B cell (primary cell): ENCODE measurements at regions not wholly inside any gene's neighbourhood (a gene's known extent, or its start where the extent isn't known, plus 50 kb on each side); places are given as distances from the start of the nearest gene placed in this dataset.

Source experiments
- ATAC-seq: fragments of 200-7000 bp; cut with Tn5 transposase; one replicate; pipeline ENCODE4 v1.10.0; 2021; ENCODE audit warnings: low read depth, mild to moderate bottlenecking, moderate number of reproducible peaks, moderate library complexity
- CTCF ChIA-PET: fragments of 350-600 bp; sonication (Branson Sonifier 250); formaldehyde crosslinking; loops from one replicate; lab custom pipeline; 2021; ENCODE audit warnings: antibody characterized with exemption, inconsistent platforms; lab: Charles Lee
- POLR2A ChIA-PET: fragments of 350-600 bp; sonication (Branson Sonifier 250); formaldehyde crosslinking; loops from one replicate; lab custom pipeline; 2021; ENCODE audit warnings: antibody characterized with exemption; lab: Charles Lee
- DNase-seq: peaks from one replicate; pipeline ENCODE4 v3.0.0; 2013
- H2AFZ ChIP-seq: 2 replicates; pipeline ENCODE4 v1.6.1; 2012; ENCODE audit warnings: mild to moderate bottlenecking, low read depth, low read length; ENCODE audit not compliant: insufficient read depth, poor library complexity, severe bottlenecking
- H3K27ac ChIP-seq, 2 donors: 1 replicate in 1 of 2; 2 replicates in 1 of 2; pipeline ENCODE4 v1.5.1; 2012 to 2013; ENCODE audit warnings: low read length in 2 of 2, mild to moderate bottlenecking in 2 of 2, moderate library complexity in 1 of 2
- H3K27me3 ChIP-seq, 4 experiments: fragments of 200-600 bp in 1 of 4; sonication (generic) in 1 of 4; replicated peaks in 1 of 4; 1 replicate in 2 of 4; 2 replicates in 2 of 4; pipeline versions ENCODE4 v1.6.1 to v1.7.0; 2013 to 2016; ENCODE audit warnings: low read length in 3 of 4, mild to moderate bottlenecking in 2 of 4, mixed read lengths in 1 of 4, moderate library complexity in 1 of 4; ENCODE audit not compliant: insufficient read depth in 4 of 4, control insufficient read depth in 3 of 4; ENCODE audit errors: control extremely low read depth in 1 of 4
- H3K36me3 ChIP-seq, 2 experiments: replicated peaks in 1 of 2; 1 replicate in 1 of 2; 2 replicates in 1 of 2; pipeline versions ENCODE4 v1.6.1 to v1.7.1; 2013; ENCODE audit warnings: low read length in 1 of 2; ENCODE audit not compliant: insufficient read depth in 2 of 2, control insufficient read depth in 1 of 2; ENCODE audit errors: control extremely low read depth in 1 of 2, extremely low read depth in 1 of 2
- H3K4me1 ChIP-seq, 2 donors: fragments of 200-600 bp in 1 of 2; sonication (generic) in 1 of 2; 1 replicate in 1 of 2; 2 replicates in 1 of 2; pipeline versions ENCODE4 v1.5.1 to v1.6.1; 2013 to 2017; ENCODE audit warnings: low read length in 2 of 2; ENCODE audit not compliant: control insufficient read depth in 2 of 2, insufficient read depth in 2 of 2
- H3K4me2 ChIP-seq: replicated peaks from 2 replicates; pipeline ENCODE3; 2012; ENCODE audit warnings: mild to moderate bottlenecking, low read depth, low read length; ENCODE audit not compliant: poor library complexity, severe bottlenecking
- H3K4me3 ChIP-seq, 5 experiments: fragments of 200-600 bp in 1 of 5; sonication (generic) in 1 of 5; 1 replicate in 3 of 5; 2 replicates in 2 of 5; pipeline versions ENCODE4 v1.5.1 to v1.7.0; 2011 to 2016; ENCODE audit warnings: low read length in 4 of 5, mild to moderate bottlenecking in 4 of 5, low read depth in 2 of 5, control low read depth in 1 of 5, moderate library complexity in 1 of 5; ENCODE audit not compliant: insufficient read depth in 1 of 5; ENCODE audit errors: control extremely low read depth in 1 of 5, extremely low read depth in 1 of 5
- H3K79me2 ChIP-seq: fragments of 200-600 bp; sonication (generic); one replicate; pipeline ENCODE4 v1.6.0; 2016; ENCODE audit warnings: low read length; ENCODE audit not compliant: control insufficient read depth, insufficient read depth
- H3K9ac ChIP-seq: fragments of 200-600 bp; sonication (generic); 2 replicates; pipeline ENCODE4 v1.6.1; 2017; ENCODE audit warnings: mild to moderate bottlenecking, low read length, moderate library complexity
- H3K9me3 ChIP-seq, 3 donors: one replicate each; pipeline versions ENCODE4 v1.6.1 to v1.7.1; 2013; ENCODE audit warnings: low read length in 2 of 3; ENCODE audit not compliant: control insufficient read depth in 2 of 3, insufficient read depth in 1 of 3; ENCODE audit errors: control extremely low read depth in 1 of 3
- H4K20me1 ChIP-seq: 2 replicates; pipeline ENCODE4 v1.6.0; 2012; ENCODE audit warnings: mild to moderate bottlenecking, low read length; ENCODE audit not compliant: insufficient read depth, control insufficient read depth, poor library complexity, severe bottlenecking
- H3K27ac Mint-ChIP-seq: one replicate; pipeline ENCODE4 v1.8.0; 2021; ENCODE audit warnings: mixed read lengths
- H3K27me3 Mint-ChIP-seq: one replicate; pipeline ENCODE4 v1.8.0; 2021; ENCODE audit warnings: mixed read lengths
- H3K4me1 Mint-ChIP-seq: one replicate; pipeline ENCODE4 v1.8.0; 2021; ENCODE audit warnings: mixed read lengths
- H3K4me3 Mint-ChIP-seq: one replicate; pipeline ENCODE4 v1.8.0; 2021; ENCODE audit warnings: mixed read lengths
- H3K9me3 Mint-ChIP-seq: one replicate; pipeline ENCODE4 v1.8.0; 2022; ENCODE audit warnings: mixed read lengths; ENCODE audit not compliant: insufficient read depth
- EZH2 ChIP-seq: IDR thresholded peaks from 2 replicates; pipeline ENCODE4 v1.6.1; 2012; ENCODE audit warnings: borderline replicate concordance, low read depth, mild to moderate bottlenecking, moderate library complexity, low read length; ENCODE audit not compliant: insufficient read depth, poor library complexity, severe bottlenecking
- WGBS: methylation state at CpG from one replicate; pipeline ENCODE4 v1.1.5; 2013; ENCODE audit warnings: missing lambda C conversion rate; ENCODE audit not compliant: insufficient coverage; 5-methylcytosine and 5-hydroxymethylcytosine counted together
- intact Hi-C: fragments of 100-400 bp; cut with micrococcal nuclease; formaldehyde crosslinking; loops from one replicate; pipeline ENCODE4 v1.10.0; 2022
- TF ChIP-seq, protein P1 (sequence below): fragments of 200-600 bp; IDR thresholded peaks from one replicate; pipeline ENCODE4 v1.8.0; 2022; ENCODE audit warnings: antibody characterized with exemption, mild to moderate bottlenecking

DNA sequence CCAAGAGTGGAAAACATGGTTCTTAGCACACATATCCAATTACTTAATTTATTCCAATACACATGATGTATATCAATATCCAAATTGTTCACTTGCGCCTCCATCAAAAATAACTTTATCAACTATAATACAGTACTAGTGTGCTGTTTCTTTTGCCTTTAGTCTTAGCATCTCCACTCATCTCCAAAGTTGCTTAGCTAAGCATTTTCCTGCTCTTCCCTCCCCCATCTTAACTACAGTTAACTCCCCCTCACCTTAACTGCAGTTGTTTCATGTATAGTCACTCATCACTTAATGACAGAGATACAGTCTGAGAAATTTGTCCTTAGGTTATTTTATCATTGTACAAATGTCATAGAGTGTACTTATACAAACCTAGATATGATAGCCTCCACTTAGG lies 705.2 kb upstream of the LINC00305 start:
- H3K4me1 Mint-ChIP-seq = no peaks in the 10 kb centered on the region
- ChIA-PET CTCF (no interaction called here), POLR2A (no interaction called here)

DNA sequence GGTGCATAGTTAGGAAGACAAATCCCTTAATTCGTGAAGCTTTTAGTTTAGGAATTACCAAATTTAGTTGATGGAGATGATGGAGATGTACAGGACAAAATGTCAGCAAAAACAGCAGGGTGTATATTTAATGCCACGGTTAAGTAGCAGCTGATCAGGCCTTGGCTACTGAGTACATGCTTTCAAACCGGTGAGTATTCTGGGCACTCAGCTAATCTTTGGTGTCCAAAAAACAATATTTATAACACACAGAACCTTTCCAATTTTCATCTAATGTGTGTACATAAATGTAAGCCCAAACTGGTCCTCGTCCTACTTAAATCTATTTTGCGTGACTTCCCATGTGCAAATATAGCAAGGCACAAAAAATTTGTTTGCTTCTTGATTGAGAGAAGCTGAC lies 703.4 kb upstream of the LINC00305 start:
- Histone ChIP-seq H4K20me1 (no peaks in the 10 kb centered on the region), H3K9ac (no peak overlapping the region), H3K27ac (no peak overlapping the region), H3K9me3 (peaks cover 0 to 4% (median 0%) of the 10 kb centered on the region in 3 donors), H3K27me3 (no peaks in the 10 kb centered on the region), H3K4me1 (no peaks in the 10 kb centered on the region), H3K36me3 (no peaks in the 10 kb centered on the region), H2AFZ (no peak overlapping the region), H3K79me2 (no peaks in the 10 kb centered on the region), H3K4me3 (no peak overlapping the region), H3K4me2 (no peak overlapping the region)
- 86% methylated on average over 2 of the region's 5 CpGs for WGBS
- ATAC-seq (no peak), DNase-seq (no peak)
- intact Hi-C loops = no loop called here
- no peaks in the 10 kb centered on the region for H3K9me3 Mint-ChIP-seq
- H3K4me1 Mint-ChIP-seq = no peaks in the 10 kb centered on the region
- no peak overlapping the region for H3K27ac Mint-ChIP-seq
- ChIA-PET CTCF (no interaction called here), POLR2A (no interaction called here)
- no peak overlapping the region for H3K4me3 Mint-ChIP-seq
- TF ChIP-seq EZH2 = no peak
- TF ChIP-seq, protein P1, sequence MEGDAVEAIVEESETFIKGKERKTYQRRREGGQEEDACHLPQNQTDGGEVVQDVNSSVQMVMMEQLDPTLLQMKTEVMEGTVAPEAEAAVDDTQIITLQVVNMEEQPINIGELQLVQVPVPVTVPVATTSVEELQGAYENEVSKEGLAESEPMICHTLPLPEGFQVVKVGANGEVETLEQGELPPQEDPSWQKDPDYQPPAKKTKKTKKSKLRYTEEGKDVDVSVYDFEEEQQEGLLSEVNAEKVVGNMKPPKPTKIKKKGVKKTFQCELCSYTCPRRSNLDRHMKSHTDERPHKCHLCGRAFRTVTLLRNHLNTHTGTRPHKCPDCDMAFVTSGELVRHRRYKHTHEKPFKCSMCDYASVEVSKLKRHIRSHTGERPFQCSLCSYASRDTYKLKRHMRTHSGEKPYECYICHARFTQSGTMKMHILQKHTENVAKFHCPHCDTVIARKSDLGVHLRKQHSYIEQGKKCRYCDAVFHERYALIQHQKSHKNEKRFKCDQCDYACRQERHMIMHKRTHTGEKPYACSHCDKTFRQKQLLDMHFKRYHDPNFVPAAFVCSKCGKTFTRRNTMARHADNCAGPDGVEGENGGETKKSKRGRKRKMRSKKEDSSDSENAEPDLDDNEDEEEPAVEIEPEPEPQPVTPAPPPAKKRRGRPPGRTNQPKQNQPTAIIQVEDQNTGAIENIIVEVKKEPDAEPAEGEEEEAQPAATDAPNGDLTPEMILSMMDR = no peak
- H3K27me3 Mint-ChIP-seq = no peaks in the 10 kb centered on the region

More for the DNA sequence above, 705.2 kb upstream of the LINC00305 start:
- Histone ChIP-seq H3K27me3 (no peaks in the 10 kb centered on the region), H2AFZ (no peak overlapping the region), H3K4me1 (no peaks in the 10 kb centered on the region), H3K79me2 (no peaks in the 10 kb centered on the region), H4K20me1 (no peaks in the 10 kb centered on the region), H3K9me3 (peaks cover 0 to 4% (median 0%) of the 10 kb centered on the region in 3 donors), H3K36me3 (no peaks in the 10 kb centered on the region), H3K4me3 (no peak overlapping the region), H3K27ac (no peak overlapping the region), H3K4me2 (no peak overlapping the region), H3K9ac (no peak overlapping the region)
- H3K9me3 Mint-ChIP-seq = peaks cover 2% of the 10 kb centered on the region
- no CpG with 5 or more reads among the region's 1 CpG for WGBS
- no peaks in the 10 kb centered on the region for H3K27me3 Mint-ChIP-seq
- H3K27ac Mint-ChIP-seq = no peak overlapping the region
- no peak for TF ChIP-seq EZH2
- TF ChIP-seq, protein P1 = no peak
- DNase-seq (no peak), ATAC-seq (no peak)
- H3K4me3 Mint-ChIP-seq = no peak overlapping the region
- intact Hi-C loops = no loop called here
